IPS-15b (cell line): ENCODE measurements at regions not wholly inside any gene's neighbourhood (a gene's known extent, or its start where the extent isn't known, plus 50 kb on each side); places are given as distances from the start of the nearest gene placed in this dataset.

Experiments
- H3K27me3 ChIP-seq: one replicate; pipeline ENCODE4 v1.6.1; 2013; ENCODE audit warnings: low read length; ENCODE audit not compliant: control insufficient read depth, insufficient read depth
- H3K36me3 ChIP-seq: one replicate; pipeline ENCODE4 v1.6.1; 2013; ENCODE audit warnings: low read length; ENCODE audit not compliant: control insufficient read depth, insufficient read depth
- H3K4me1 ChIP-seq: one replicate; pipeline ENCODE4 v1.6.1; 2013; ENCODE audit warnings: mild to moderate bottlenecking, low read length; ENCODE audit not compliant: control insufficient read depth, insufficient read depth
- H3K4me3 ChIP-seq: one replicate; pipeline ENCODE4 v1.5.1; 2013; ENCODE audit warnings: low read depth, low read length
- H3K9ac ChIP-seq: one replicate; pipeline ENCODE4 v1.6.1; 2013; ENCODE audit warnings: low read depth, mild to moderate bottlenecking, low read length
- H3K9me3 ChIP-seq: one replicate; pipeline ENCODE4 v1.6.1; 2013; ENCODE audit warnings: mild to moderate bottlenecking, low read length; ENCODE audit not compliant: control insufficient read depth, insufficient read depth

DNA sequence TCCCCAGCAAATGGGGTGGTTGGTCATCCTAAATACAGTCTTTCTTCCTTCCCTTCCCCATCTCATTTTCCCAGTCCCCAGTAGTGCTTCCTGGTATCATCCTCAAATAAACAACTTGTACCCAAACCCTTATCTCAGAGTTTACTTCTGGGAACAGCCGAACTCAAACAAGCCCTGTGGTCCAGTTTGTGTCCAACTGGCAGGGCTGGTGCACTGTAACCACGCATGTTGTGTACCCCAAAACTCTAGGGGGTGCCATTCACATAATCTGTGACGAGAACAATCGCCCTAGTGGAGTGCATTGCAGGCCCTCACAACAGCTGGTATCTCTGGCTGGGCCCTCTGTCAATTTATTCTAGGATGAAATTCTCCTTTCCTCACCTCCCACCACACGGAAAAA, 366.2 kb downstream of the TNS1 start:
- Histone ChIP-seq H3K36me3 (no peaks in the 10 kb centered on the region), H3K9me3 (no peaks in the 10 kb centered on the region), H3K27me3 (no peaks in the 10 kb centered on the region), H3K4me1 (no peaks in the 10 kb centered on the region), H3K4me3 (no peak overlapping the region), H3K9ac (no peak overlapping the region)

DNA sequence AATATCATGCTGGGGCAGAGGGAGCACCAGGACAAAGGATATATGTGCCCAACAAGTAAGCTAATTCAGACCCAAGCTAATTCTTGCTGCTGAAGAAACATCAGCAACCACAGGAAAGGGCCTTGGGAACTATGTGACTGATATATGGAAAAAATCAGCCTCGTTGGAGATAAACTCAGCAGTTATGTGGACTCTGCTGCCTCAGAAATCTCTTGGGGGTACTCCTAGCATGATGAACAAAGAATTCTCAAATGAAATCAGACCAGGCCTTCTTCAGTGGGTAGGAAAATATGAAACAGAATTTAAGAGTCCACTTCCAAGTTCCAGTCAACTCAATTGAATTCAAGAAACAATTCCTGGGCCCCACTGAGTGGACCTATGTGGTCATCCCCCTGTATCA, 367.9 kb downstream of the TNS1 start:
- no peaks in the 10 kb centered on the region for H3K27me3 ChIP-seq
- no peak overlapping the region for H3K9ac ChIP-seq
- no peaks in the 10 kb centered on the region for H3K36me3 ChIP-seq
- H3K4me1 ChIP-seq: no peaks in the 10 kb centered on the region
- H3K9me3 ChIP-seq: no peaks in the 10 kb centered on the region
- no peak overlapping the region for H3K4me3 ChIP-seq

- Histone ChIP-seq H3K9me3 (no peaks in the 10 kb centered on the region), H3K27me3 (no peaks in the 10 kb centered on the region), H3K4me1 (no peaks in the 10 kb centered on the region), H3K4me3 (no peak overlapping the region), H3K9ac (no peak overlapping the region), H3K36me3 (no peaks in the 10 kb centered on the region)
These were observed 370.8 kb downstream of the TNS1 start for GRCh38 chr2:217632043-217632442.

DNA sequence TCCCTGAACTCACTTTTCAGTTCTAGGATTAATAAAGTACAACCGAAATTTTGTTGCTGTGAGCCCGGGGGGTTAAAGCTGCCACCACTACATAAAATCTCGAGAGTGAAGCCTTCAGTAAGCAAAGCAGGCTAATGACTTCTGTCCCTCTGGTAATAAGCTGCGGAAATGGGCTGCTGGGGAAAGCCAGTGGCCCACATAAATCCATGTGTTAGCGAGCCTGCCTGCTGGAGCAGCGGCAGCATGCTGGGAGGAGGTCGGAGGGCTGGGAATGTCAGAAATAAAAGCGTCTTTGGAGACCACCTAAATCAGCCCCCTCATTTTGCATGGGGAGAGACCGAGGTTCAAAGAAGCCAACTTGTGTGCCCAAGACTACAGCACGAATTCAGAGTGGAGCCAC, 371.7 kb downstream of the TNS1 start:
- Histone ChIP-seq H3K9ac (no peak overlapping the region), H3K27me3 (no peaks in the 10 kb centered on the region), H3K36me3 (no peaks in the 10 kb centered on the region), H3K4me1 (no peaks in the 10 kb centered on the region), H3K4me3 (no peak overlapping the region), H3K9me3 (no peaks in the 10 kb centered on the region)

DNA sequence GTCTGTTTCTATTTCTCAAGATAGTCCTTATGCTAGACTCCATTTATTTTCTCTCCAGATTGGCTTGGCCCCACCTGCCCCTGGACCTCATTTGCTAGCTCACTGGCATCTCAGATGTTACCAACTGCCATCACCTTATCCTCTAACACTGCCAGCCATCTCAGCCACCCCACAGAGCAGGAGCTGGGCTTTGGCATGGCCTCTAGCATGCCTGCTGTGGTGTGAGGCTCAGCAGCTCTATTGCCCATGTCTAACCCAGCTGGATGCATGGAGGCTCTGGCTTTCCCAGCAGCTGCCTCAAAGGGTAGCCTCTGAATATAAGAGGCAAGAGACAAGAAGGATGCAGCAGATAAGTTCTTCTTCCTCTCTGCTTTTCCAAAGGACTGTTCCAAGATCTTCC, 373.4 kb downstream of the TNS1 start:
- no peak overlapping the region for H3K4me3 ChIP-seq
- no peaks in the 10 kb centered on the region for H3K36me3 ChIP-seq
- no peaks in the 10 kb centered on the region for H3K27me3 ChIP-seq
- H3K9me3 ChIP-seq: no peaks in the 10 kb centered on the region
- H3K9ac ChIP-seq: no peak overlapping the region
- H3K4me1 ChIP-seq: no peaks in the 10 kb centered on the region

GRCh38 chr2:217628061-217628460, 374.7 kb downstream of the TNS1 start:
- Histone ChIP-seq H3K4me1 (no peaks in the 10 kb centered on the region), H3K9ac (no peak overlapping the region), H3K27me3 (no peaks in the 10 kb centered on the region), H3K9me3 (no peaks in the 10 kb centered on the region), H3K4me3 (no peak overlapping the region), H3K36me3 (no peaks in the 10 kb centered on the region)

DNA sequence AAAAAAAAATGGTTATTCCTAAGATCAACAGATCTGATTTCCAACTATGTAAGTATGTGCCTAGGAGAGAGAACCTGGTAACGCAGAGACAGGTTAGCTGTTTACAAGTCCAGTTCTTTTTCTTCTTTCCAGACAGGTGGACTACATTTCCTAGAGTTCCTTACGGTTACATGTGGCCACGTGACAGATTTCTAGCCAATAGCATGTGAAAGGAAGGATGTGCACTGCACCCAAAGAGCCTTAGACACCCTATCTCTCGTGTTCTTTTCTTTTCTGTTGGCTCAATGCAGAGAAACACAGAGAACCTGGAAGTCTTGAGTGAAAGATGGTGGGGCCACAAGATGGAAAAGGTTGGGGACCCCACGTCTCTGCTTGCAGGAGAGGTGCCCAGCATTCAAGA, 375.9 kb downstream of the TNS1 start:
- Histone ChIP-seq H3K9me3 (no peaks in the 10 kb centered on the region), H3K36me3 (no peaks in the 10 kb centered on the region), H3K4me1 (peaks cover 3% of the 10 kb centered on the region), H3K4me3 (no peak overlapping the region), H3K9ac (no peak overlapping the region), H3K27me3 (no peaks in the 10 kb centered on the region)

DNA sequence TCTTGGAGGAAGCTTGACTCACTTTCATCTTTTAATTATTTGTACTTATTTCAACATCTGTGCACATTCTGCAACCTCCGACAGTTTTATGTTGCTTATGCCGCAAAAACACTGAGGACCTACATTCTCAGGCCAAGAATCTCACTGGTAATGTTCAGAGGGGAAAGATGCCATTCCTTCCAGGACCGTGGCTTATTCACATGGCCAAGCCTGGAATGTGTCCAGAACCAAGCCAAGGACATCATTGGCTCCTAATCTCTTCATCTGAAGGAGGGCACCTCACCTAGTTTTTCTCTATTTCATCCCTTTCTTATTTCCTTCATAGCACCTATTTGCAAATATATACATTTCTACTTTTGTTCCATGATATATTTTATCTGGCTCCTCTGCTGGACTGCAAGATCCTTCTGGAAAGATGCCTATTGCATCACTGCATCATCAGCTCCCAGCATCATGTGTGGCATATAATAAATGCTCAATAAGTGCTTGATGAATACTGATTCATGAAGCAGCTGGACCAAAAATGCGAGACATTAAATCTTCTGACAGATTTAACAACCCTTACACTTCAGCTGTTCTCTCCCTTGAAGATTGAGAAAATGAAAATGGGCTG, 377.1 kb downstream of the TNS1 start:
- H3K27me3 ChIP-seq: no peaks in the 10 kb centered on the region
- peaks cover 3% of the 10 kb centered on the region for H3K4me1 ChIP-seq

GRCh38 chr2:217623281-217623912, 379.4 kb downstream of the TNS1 start:
- Histone ChIP-seq H3K27me3 (no peaks in the 10 kb centered on the region), H3K4me1 (peaks cover 3% of the 10 kb centered on the region), H3K4me3 (no peak overlapping the region), H3K9ac (no peak overlapping the region), H3K36me3 (no peaks in the 10 kb centered on the region), H3K9me3 (no peaks in the 10 kb centered on the region)

More for the DNA sequence above, 377.1 kb downstream of the TNS1 start:
- no peak overlapping the region for H3K4me3 ChIP-seq
- no peaks in the 10 kb centered on the region for H3K9me3 ChIP-seq
- no peak overlapping the region for H3K9ac ChIP-seq
- H3K36me3 ChIP-seq: no peaks in the 10 kb centered on the region

DNA sequence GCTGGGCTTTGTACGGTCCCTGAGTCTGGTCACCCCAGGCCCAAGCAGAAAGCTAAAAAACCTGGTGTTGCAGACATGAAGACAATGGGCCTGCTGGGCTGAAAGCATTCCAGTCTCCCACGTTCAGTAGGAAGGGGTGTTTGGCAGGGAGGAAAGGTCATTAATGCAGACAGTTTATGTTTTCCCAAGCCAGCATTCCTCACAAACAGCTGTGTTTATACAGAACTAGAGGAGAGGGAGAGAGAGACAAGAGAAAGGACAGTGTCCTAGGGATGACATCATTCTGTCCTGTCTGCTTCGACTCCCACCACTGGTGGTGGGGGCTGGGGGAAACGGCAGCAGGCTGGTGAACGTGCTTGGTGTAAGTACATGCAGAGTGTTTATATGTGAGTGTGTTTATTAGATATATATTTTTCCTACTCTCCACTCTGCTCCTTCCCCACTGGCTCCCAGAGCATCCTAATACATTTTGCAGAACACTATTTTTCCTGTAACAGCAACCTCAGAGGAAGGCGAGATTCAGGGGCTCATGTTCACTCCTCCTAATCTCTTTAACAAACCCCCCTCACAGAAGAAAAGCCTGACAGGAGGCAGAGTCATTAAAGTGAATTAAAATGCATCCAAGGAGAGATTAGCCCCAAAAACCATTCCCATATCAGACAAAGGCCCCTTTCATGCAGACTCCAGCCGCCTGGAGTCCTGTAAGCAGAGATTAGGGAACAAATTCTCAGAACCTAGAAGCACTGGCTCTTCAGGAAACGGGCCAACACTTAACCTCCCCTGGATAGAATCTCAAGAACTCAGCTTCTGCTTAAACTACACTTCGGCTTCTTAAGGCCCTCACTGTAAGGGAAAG, 380.4 kb downstream of the TNS1 start:
- no peak overlapping the region for H3K9ac ChIP-seq
- no peaks in the 10 kb centered on the region for H3K36me3 ChIP-seq
- H3K27me3 ChIP-seq: no peaks in the 10 kb centered on the region
- H3K4me1 ChIP-seq: peaks cover 3% of the 10 kb centered on the region
- no peaks in the 10 kb centered on the region for H3K9me3 ChIP-seq
- H3K4me3 ChIP-seq: no peak overlapping the region

- H3K4me3 ChIP-seq: no peak overlapping the region
- H3K36me3 ChIP-seq: no peaks in the 10 kb centered on the region
- H3K4me1 ChIP-seq: peaks cover 3% of the 10 kb centered on the region
- no peaks in the 10 kb centered on the region for H3K9me3 ChIP-seq
- H3K9ac ChIP-seq: no peak overlapping the region
- no peaks in the 10 kb centered on the region for H3K27me3 ChIP-seq
These were observed 381.4 kb downstream of the TNS1 start for GRCh38 chr2:217621391-217621801.

DNA sequence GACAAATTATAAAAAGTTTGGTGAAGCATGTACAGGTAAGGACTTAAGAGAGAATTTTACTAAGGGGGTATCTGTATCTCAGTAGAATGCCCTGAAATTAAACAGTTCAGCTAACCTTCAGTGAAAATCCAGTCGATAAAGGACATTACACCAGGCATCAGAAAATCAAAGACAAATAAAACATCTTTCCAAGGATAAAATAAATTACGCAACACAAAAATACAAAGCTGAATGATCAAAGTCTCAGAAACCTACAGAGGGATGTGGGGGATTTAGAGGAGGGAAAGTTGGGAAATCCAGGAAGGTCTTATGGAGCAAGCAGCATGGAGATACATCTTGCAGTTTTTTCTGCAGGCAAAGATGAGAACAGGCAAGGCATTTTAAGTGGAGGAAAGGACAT, 384.1 kb downstream of the TNS1 start:
- no peaks in the 10 kb centered on the region for H3K9me3 ChIP-seq
- H3K27me3 ChIP-seq: no peaks in the 10 kb centered on the region
- no peaks in the 10 kb centered on the region for H3K36me3 ChIP-seq
- H3K4me3 ChIP-seq: no peak overlapping the region
- H3K9ac ChIP-seq: no peak overlapping the region
- H3K4me1 ChIP-seq: peaks cover 3% of the 10 kb centered on the region
